Activated CD4-positive, alpha-beta T cell treated with anti-CD3 and anti-CD28 coated beads for 36 hours (primary cell): ENCODE measurements at regions not wholly inside any gene's neighbourhood (a gene's known extent, or its start where the extent isn't known, plus 50 kb on each side); places are given as distances from the start of the nearest gene placed in this dataset. TPM values are rescaled to one million over a fixed set of nuclear protein-coding genes. Genes with fewer than 3 reads are reported as not detected.

Source experiments
- ATAC-seq: fragments of 200-7000 bp; cut with Tn5 transposase; one replicate; pipeline ENCODE4 v1.10.0; 2021; ENCODE audit warnings: mild to moderate bottlenecking, moderate library complexity
- CTCF ChIA-PET: fragments of 350-600 bp; sonication (Branson Sonifier 250); formaldehyde crosslinking; loops from one replicate; lab custom pipeline; 2021; ENCODE audit warnings: antibody characterized with exemption; lab: Charles Lee
- POLR2A ChIA-PET: fragments of 350-600 bp; sonication (Branson Sonifier 250); formaldehyde crosslinking; loops from one replicate; lab custom pipeline; 2021; ENCODE audit warnings: antibody characterized with exemption, inconsistent platforms; lab: Charles Lee
- DNase-seq: peaks from one replicate; pipeline ENCODE4 v3.0.0-alpha.2; 2020
- H3K27ac Mint-ChIP-seq: one replicate; pipeline ENCODE4 v1.8.0; 2021; ENCODE audit warnings: mixed read lengths
- H3K27me3 Mint-ChIP-seq: one replicate; pipeline ENCODE4 v1.8.0; 2021; ENCODE audit warnings: mixed read lengths
- H3K36me3 Mint-ChIP-seq: one replicate; pipeline ENCODE4 v1.8.0; 2021; ENCODE audit warnings: low read depth, mixed read lengths
- H3K4me1 Mint-ChIP-seq: one replicate; pipeline ENCODE4 v1.8.0; 2021; ENCODE audit warnings: mixed read lengths
- H3K4me3 Mint-ChIP-seq: one replicate; pipeline ENCODE4 v1.8.0; 2021; ENCODE audit warnings: mild to moderate bottlenecking, moderate library complexity, mixed read lengths
- H3K9me3 Mint-ChIP-seq: one replicate; pipeline ENCODE4 v1.8.0; 2021; ENCODE audit warnings: low read depth, mixed read lengths
- intact Hi-C, 2 experiments: fragments of 100-400 bp; cut with DNase I in 1 of 2; cut with micrococcal nuclease in 1 of 2; formaldehyde crosslinking; loops; one replicate each; pipeline versions ENCODE4 v1.14.2 to v1.15.1; 2022 to 2024; cut with DNase I, micrococcal nuclease
- microRNA-seq: library from miRNA; unstranded; fragments of <30 nt; microRNA quantifications from one replicate; pipeline ENCODE4 v1.2.0, GENCODE V29; 2021; ENCODE audit warnings: borderline replicate concordance

GRCh38 chr7:7125963-7126362 is 56.4 kb upstream of the C1GALT1 start:
- POLR2A ChIA-PET, result no interaction called here
- CTCF ChIA-PET, result interaction anchor here (1.3 kb wide), 1 partner anchor 45 kb away, joined by 3 read pairs; no protein-coding TSS in a partner anchor
- H3K27ac Mint-ChIP-seq, result no peak overlapping the region
- intact Hi-C loops, result no loop called here
- H3K27me3 Mint-ChIP-seq, result no peaks in the 10 kb centered on the region
- no peaks in the 10 kb centered on the region for H3K4me1 Mint-ChIP-seq
- DNase-seq (no peak), ATAC-seq (no peak)
- no peaks in the 10 kb centered on the region for H3K9me3 Mint-ChIP-seq
- H3K36me3 Mint-ChIP-seq, result no peaks in the 10 kb centered on the region
- no peak overlapping the region for H3K4me3 Mint-ChIP-seq

- no peak for DNase-seq
- intact Hi-C loops, result no loop called here
- POLR2A ChIA-PET, result no interaction called here
- Mint-ChIP-seq H3K36me3 (no peaks in the 10 kb centered on the region), H3K4me1 (no peaks in the 10 kb centered on the region), H3K27ac (no peak overlapping the region), H3K4me3 (no peak overlapping the region), H3K27me3 (no peaks in the 10 kb centered on the region), H3K9me3 (no peaks in the 10 kb centered on the region)
- CTCF ChIA-PET, result interaction anchor here (0.8 kb wide), 1 partner anchor 1169 kb away, joined by 3 read pairs; no protein-coding TSS in a partner anchor
- ATAC-seq, result no peak
These were observed 54.6 kb upstream of the C1GALT1 start for GRCh38 chr7:7127773-7128172.

DNA sequence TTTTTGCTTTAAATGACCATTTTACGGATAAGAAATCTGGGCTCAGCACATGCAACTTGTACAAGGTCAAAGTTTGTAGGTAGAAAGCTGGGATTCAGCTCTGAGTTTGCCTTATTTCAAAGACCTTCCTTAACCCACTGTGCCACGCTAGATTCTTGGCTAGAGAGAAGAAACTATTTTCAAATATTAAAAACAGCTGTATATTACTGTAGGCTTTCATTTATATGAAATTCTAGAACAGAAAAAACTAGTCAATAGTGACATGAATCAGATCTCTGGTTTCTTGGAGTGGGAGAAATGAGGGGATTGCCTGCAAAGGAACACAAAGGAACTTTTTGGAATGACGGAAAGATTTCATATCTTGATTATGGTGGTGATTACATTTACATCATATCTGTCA is 53.0 kb upstream of the C1GALT1 start:
- intact Hi-C loops, result no loop called here
- CTCF ChIA-PET, result interaction anchor here (0.6 to 0.9 kb wide), 3 partner anchors 18 to 354 kb away, joined by 3 to 4 read pairs (median 4); no protein-coding TSS in a partner anchor
- H3K9me3 Mint-ChIP-seq, result no peaks in the 10 kb centered on the region
- H3K27ac Mint-ChIP-seq, result no peak overlapping the region
- H3K4me3 Mint-ChIP-seq, result no peak overlapping the region
- no peaks in the 10 kb centered on the region for H3K4me1 Mint-ChIP-seq
- ATAC-seq, result no peak
- no peaks in the 10 kb centered on the region for H3K36me3 Mint-ChIP-seq
- H3K27me3 Mint-ChIP-seq, result no peaks in the 10 kb centered on the region
- DNase-seq, result no peak
- POLR2A ChIA-PET, result no interaction called here

DNA sequence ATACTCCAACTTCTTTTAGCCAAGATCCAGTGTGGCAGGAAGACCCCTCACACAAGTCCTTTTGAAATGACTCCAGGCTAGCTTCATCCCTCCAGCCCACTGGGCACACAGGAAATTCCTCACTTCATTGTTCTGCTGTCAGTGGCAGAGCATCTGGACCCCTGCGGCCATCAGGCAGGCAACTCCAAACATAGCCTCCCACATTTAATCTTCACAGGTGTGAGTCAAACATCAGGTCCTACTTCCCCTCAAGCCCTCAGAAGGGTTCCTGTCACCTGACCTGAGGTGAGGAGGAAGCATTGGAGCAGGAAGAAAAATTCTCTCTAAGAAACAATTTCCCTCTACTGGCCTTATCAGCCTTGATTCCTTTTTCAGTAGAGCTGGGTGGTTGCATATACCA is 51.1 kb upstream of the C1GALT1 start:
- ChIA-PET POLR2A (no interaction called here), CTCF (no interaction called here)
- H3K36me3 Mint-ChIP-seq, result no peaks in the 10 kb centered on the region
- no peaks in the 10 kb centered on the region for H3K27me3 Mint-ChIP-seq
- no peak for DNase-seq
- no peak overlapping the region for H3K27ac Mint-ChIP-seq
- H3K4me1 Mint-ChIP-seq, result peaks cover 4% of the 10 kb centered on the region
- peaks cover 2% of the 10 kb centered on the region for H3K9me3 Mint-ChIP-seq
- ATAC-seq, result no peak
- no peak overlapping the region for H3K4me3 Mint-ChIP-seq
- intact Hi-C loops, result no loop called here

Small RNA genes lying in the stretch of these regions (microRNA-seq; reads per million reads assigned to microRNA genes)
- not detected for gene MIR3683
